ENCODE measurements at regions not wholly inside any gene's neighbourhood (a gene's known extent, or its start where the extent isn't known, plus 50 kb on each side); places are given as distances from the start of the nearest gene placed in this dataset.
"Not testable (repeated sequence)": the region's sequence is repeated elsewhere in the genome, so short reads cannot be mapped to it uniquely, and the experiment has no call there.

DNA sequence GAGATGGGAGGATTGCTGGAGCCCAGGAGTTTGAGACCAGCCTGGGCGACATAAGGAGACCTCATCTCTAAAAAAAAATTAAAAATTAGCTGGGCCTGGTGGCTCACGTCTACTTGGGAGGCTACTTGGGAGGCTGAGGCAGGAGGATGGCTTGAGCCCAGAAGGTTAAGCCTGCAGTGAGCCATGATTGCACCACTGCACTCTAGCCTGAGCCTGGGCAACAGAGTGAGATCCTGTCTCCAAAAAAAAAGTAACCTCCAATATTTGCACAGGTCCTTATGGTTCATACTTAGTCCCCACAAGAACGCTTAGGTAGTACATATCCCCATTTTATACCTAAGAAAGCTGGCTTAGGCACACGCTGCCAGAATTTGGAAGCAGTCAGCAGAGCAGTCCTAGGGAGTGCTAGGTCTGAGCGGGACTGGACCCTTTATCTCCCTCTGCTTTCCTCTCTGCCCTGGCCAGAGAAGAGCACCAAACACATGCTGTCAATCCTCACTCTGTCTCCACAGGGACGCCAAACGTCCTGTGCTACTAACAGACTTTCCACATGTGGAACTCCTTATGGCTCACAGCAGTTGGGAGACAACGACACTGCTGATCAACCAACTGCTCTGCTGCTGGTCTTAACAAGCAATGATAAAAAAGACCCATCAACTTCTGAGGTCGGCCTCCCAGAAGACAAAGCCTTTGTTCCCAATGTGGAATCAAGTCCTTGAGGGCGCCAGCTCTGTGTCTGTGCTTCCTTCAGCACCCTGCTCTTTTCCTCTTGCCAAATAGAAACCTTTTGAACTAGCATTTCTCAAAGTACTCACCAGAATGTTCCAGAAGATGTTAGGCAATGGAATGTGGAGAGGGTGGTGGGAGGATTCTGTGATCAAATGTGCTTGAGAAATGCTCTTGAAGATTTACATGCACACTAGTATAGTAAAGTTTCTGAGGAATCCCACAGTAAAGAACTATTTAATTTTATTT lies 226.3 kb upstream of the DTNBP1 start:
- H3K27ac ChIP-seq: no peak overlapping the region
- ATAC-seq (peak in 1 of 4 donors; percentile 14), DNase-seq (no peak)
- WGBS (ENCODE audit: insufficient coverage, low coverage, low lambda C conversion rate, missing lambda C conversion rate): 58% methylated on average over 7 of the region's 10 CpGs
- intact Hi-C loops (cut with DNase I): no loop called here
- no peaks in the 10 kb centered on the region for H3K27me3 ChIP-seq
- H3K36me3 ChIP-seq: no peaks in the 10 kb centered on the region
- no peaks in the 10 kb centered on the region for H3K9me3 ChIP-seq
- no peak for TF ChIP-seq CTCF (IDR thresholded peaks at IDR 0.05)
- no peak for TF ChIP-seq POLR2A (IDR thresholded peaks at IDR 0.05)
- no peak overlapping the region for H3K4me3 ChIP-seq
- H3K4me1 ChIP-seq: no peaks in the 10 kb centered on the region

- DNase-seq (no peak), ATAC-seq (peak in 2 of 4 donors; percentile 19 to 28)
- H3K27me3 ChIP-seq: no peaks in the 10 kb centered on the region
- H3K9me3 ChIP-seq: no peaks in the 10 kb centered on the region
- intact Hi-C loops (cut with DNase I): no loop called here
- no peak overlapping the region for H3K4me3 ChIP-seq
- 74% methylated on average over 9 of the region's 10 CpGs for WGBS (ENCODE audit: insufficient coverage, low coverage, low lambda C conversion rate, missing lambda C conversion rate)
- no peaks in the 10 kb centered on the region for H3K4me1 ChIP-seq
- no peaks in the 10 kb centered on the region for H3K36me3 ChIP-seq
- TF ChIP-seq CTCF (IDR thresholded peaks at IDR 0.05): no peak
- no peak for TF ChIP-seq POLR2A (IDR thresholded peaks at IDR 0.05)
- H3K27ac ChIP-seq: no peak overlapping the region
Observed at GRCh38 chr6:15887491-15888461, 224.9 kb upstream of the DTNBP1 start.

DNA sequence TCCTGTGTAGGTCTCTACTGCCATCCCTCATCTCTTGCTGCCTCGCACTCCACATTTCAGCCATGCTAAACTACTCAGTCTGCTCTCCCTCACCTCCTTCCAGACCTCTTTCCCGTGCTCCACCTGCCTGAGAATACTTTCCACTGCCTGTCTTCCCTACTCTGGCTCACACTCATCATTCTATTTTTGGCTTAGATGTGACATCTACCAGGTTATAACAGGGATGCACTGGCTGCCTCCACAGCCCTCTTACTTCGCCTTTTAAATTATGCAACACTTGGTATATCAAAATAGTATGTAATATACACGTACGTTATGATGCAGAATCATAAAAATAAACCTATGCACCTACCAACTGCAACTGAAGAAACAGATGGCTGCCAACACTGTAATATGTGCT lies 222.8 kb upstream of the DTNBP1 start:
- H3K9me3 ChIP-seq: no peaks in the 10 kb centered on the region
- no peak overlapping the region for H3K4me3 ChIP-seq
- no peak for DNase-seq
- H3K4me1 ChIP-seq: no peaks in the 10 kb centered on the region
- H3K27ac ChIP-seq: no peak overlapping the region
- WGBS (ENCODE audit: insufficient coverage, low coverage, low lambda C conversion rate, missing lambda C conversion rate): 67% methylated on average over 5 of the region's 5 CpGs
- no peak for ATAC-seq
- intact Hi-C loops (cut with DNase I): no loop called here
- H3K36me3 ChIP-seq: no peaks in the 10 kb centered on the region
- no peaks in the 10 kb centered on the region for H3K27me3 ChIP-seq
- TF ChIP-seq CTCF (IDR thresholded peaks at IDR 0.05) (no peak), POLR2A (IDR thresholded peaks at IDR 0.05) (no peak)

- ATAC-seq: not testable (repeated sequence)
Observed at GRCh38 chr6:15883593-15883992, 220.8 kb upstream of the DTNBP1 start.

More at GRCh38 chr6:15883593-15883992, 220.8 kb upstream of the DTNBP1 start:
- DNase-seq; H3K4me3 ChIP-seq; H3K9me3 ChIP-seq; H3K36me3 ChIP-seq; H3K27ac ChIP-seq; H3K4me1 ChIP-seq; intact Hi-C loops (cut with DNase I); H3K27me3 ChIP-seq: not testable (repeated sequence)
- 87% methylated on average over 10 of the region's 10 CpGs for WGBS (ENCODE audit: insufficient coverage, low coverage, low lambda C conversion rate, missing lambda C conversion rate)

Data from right lobe of liver (tissue), 6 donors.